ENCODE measurements at regions not wholly inside any gene's neighbourhood (a gene's known extent, or its start where the extent isn't known, plus 50 kb on each side); places are given as distances from the start of the nearest gene placed in this dataset.

DNA sequence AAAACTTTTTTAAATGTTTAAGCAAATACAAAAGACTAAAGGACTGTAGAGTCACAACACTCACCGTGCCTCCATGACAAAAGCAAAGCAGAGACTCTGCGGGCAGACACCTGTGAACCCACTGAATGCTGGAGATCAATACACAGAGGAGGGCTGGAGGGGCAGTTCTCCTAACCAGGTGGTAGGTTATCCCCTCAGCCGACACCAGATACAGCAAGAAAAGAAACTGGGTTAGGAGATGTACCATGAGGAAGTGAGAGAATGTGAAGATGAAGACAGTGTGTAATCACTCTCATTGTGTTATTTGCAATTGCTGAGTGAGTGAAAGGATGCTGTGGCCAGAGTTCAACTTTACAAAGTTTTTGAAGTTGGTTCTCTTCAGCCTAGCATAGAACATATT is 480.3 kb downstream of the BCL11B start:
- peaks cover 0 to 3% of the 10 kb centered on the region in 2 donors for H3K27me3 ChIP-seq (ENCODE audit: control insufficient read depth in 2 of 2, insufficient read depth in 2 of 2, low read length in 2 of 2)
- no peak overlapping the region for H3K9ac ChIP-seq (ENCODE audit: low read depth in 1 of 2, low read length in 2 of 2)
- H3K27ac ChIP-seq (ENCODE audit: low read depth in 2 of 2, low read length in 2 of 2) = no peak overlapping the region
- no peaks in the 10 kb centered on the region for H3K9me3 ChIP-seq (ENCODE audit: control insufficient read depth in 2 of 2, low read length in 2 of 2)
- no peaks in the 10 kb centered on the region for H3K4me1 ChIP-seq (ENCODE audit: control insufficient read depth in 2 of 2, insufficient read depth in 2 of 2, low read length in 2 of 2)
- no peaks in the 10 kb centered on the region for H3K36me3 ChIP-seq (ENCODE audit: control insufficient read depth in 2 of 2, insufficient read depth in 2 of 2, low read length in 2 of 2)
- no peak overlapping the region for H3K4me3 ChIP-seq (ENCODE audit: low read length in 2 of 2)

DNA sequence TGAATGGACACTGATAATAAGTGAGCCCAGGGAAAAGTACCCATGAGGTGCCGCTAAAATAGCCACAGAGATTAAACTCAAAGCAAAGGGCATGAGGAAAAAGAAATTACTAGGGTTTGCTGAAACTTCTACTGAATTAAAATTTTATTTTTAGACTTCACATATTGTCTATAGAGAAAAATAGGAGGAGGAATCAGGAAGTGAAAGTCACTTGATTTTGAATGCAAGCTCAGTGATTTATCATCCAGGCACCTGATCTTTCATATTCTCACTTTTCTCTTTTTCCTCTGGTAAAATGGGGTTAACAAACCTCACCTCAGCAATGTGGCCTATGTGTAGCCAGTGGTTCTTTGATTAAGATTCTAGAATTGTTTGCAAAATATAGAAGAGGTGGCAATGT is 479.8 kb downstream of the BCL11B start:
- H3K36me3 ChIP-seq (ENCODE audit: control insufficient read depth in 2 of 2, insufficient read depth in 2 of 2, low read length in 2 of 2) = no peaks in the 10 kb centered on the region
- H3K9ac ChIP-seq (ENCODE audit: low read depth in 1 of 2, low read length in 2 of 2) = no peak overlapping the region
- H3K4me3 ChIP-seq (ENCODE audit: low read length in 2 of 2) = no peak overlapping the region
- no peak overlapping the region for H3K27ac ChIP-seq (ENCODE audit: low read depth in 2 of 2, low read length in 2 of 2)
- H3K27me3 ChIP-seq (ENCODE audit: control insufficient read depth in 2 of 2, insufficient read depth in 2 of 2, low read length in 2 of 2) = peaks cover 0 to 3% of the 10 kb centered on the region in 2 donors
- no peaks in the 10 kb centered on the region for H3K9me3 ChIP-seq (ENCODE audit: control insufficient read depth in 2 of 2, low read length in 2 of 2)
- H3K4me1 ChIP-seq (ENCODE audit: control insufficient read depth in 2 of 2, insufficient read depth in 2 of 2, low read length in 2 of 2) = no peaks in the 10 kb centered on the region

DNA sequence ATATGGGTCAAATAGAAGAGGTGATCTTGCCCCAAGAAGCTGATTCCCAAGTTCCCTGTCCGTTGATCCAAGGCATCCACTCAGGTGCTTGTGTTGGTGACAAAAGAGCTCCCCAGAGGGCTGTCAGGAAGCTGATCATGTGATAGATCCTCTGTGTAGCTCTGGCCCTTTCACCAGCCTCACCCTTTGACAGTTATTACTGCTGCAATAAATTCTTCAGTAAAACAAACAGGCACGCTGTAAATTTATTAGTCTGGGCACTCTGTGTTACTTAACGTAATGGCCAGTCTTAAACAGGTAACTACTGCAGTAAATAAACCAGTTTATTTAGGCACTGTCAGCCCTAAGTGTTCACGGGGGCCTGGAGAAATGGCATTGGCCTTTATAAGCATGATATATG is 473.9 kb downstream of the BCL11B start:
- Histone ChIP-seq H3K27ac (ENCODE audit: low read depth in 2 of 2, low read length in 2 of 2) (no peak overlapping the region), H3K9me3 (ENCODE audit: control insufficient read depth in 2 of 2, low read length in 2 of 2) (no peaks in the 10 kb centered on the region), H3K27me3 (ENCODE audit: control insufficient read depth in 2 of 2, insufficient read depth in 2 of 2, low read length in 2 of 2) (no peaks in the 10 kb centered on the region), H3K36me3 (ENCODE audit: control insufficient read depth in 2 of 2, insufficient read depth in 2 of 2, low read length in 2 of 2) (no peaks in the 10 kb centered on the region), H3K4me3 (ENCODE audit: low read length in 2 of 2) (no peak overlapping the region), H3K9ac (ENCODE audit: low read depth in 1 of 2, low read length in 2 of 2) (no peak overlapping the region), H3K4me1 (ENCODE audit: control insufficient read depth in 2 of 2, insufficient read depth in 2 of 2, low read length in 2 of 2) (no peaks in the 10 kb centered on the region)

DNA sequence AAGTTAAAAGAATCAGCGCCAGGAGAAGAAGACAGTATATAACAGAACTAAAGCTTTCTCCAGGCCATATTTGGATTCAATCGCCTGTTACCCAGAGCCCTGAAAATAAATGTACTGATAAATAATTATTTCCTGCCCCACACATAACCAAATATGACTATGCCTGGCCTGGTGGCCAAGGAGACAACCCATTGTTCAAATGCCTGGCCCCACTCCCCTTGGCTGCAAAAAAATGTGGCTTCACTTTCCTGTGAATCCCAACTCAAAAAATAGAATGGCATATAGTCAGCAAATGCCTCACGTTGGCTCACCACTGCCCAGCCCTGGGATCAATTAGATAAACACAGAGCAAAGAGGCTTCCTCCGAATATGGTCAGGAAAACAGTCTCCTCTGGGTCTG is 472.1 kb downstream of the BCL11B start:
- Histone ChIP-seq H3K27me3 (ENCODE audit: control insufficient read depth in 2 of 2, insufficient read depth in 2 of 2, low read length in 2 of 2) (no peaks in the 10 kb centered on the region), H3K4me3 (ENCODE audit: low read length in 2 of 2) (no peak overlapping the region), H3K9me3 (ENCODE audit: control insufficient read depth in 2 of 2, low read length in 2 of 2) (no peaks in the 10 kb centered on the region), H3K4me1 (ENCODE audit: control insufficient read depth in 2 of 2, insufficient read depth in 2 of 2, low read length in 2 of 2) (no peaks in the 10 kb centered on the region), H3K27ac (ENCODE audit: low read depth in 2 of 2, low read length in 2 of 2) (no peak overlapping the region), H3K9ac (ENCODE audit: low read depth in 1 of 2, low read length in 2 of 2) (no peak overlapping the region), H3K36me3 (ENCODE audit: control insufficient read depth in 2 of 2, insufficient read depth in 2 of 2, low read length in 2 of 2) (no peaks in the 10 kb centered on the region)

DNA sequence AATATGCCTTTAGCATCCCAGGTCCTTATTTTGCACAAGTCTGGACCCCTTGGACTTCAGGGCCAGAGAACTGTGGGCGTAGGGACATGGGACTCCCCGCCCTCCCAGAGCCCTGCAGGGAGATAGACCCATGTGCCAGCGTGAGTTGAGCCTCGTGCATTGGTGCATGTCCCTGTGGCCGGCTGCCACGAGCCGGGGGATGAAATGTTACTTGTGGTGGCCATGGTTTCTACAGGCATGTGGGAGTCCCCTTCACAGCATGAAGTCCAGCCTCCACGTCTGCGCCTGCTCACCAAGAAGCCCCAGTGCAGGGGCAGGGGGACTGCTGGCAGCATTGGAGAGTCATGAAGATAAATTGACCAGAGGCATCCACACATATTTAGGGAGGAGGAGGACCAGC is 470.0 kb downstream of the BCL11B start:
- Histone ChIP-seq H3K27ac (ENCODE audit: low read depth in 2 of 2, low read length in 2 of 2) (no peak overlapping the region), H3K4me1 (ENCODE audit: control insufficient read depth in 2 of 2, insufficient read depth in 2 of 2, low read length in 2 of 2) (no peaks in the 10 kb centered on the region)

DNA sequence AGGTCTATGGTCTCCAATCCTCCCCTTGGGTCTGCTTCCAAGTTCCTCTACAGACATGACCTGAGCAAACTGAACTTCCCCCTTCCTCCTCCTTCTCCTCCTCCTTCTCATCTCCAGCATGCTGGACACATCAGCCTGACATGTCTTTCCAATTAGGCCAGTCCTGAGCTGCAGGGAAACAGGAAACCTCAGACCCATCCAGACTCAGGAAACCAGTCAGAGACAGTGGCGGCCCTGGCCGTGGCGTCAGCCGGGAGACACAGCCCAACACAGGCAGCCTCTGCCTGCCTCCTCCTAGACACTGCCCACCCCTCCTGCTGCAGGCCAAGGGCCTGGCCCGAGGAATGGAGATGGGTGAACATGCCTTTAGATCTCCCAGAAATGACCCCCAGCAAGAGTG is 468.8 kb downstream of the BCL11B start:
- Histone ChIP-seq H3K27me3 (ENCODE audit: control insufficient read depth in 2 of 2, insufficient read depth in 2 of 2, low read length in 2 of 2) (no peaks in the 10 kb centered on the region), H3K9me3 (ENCODE audit: control insufficient read depth in 2 of 2, low read length in 2 of 2) (no peaks in the 10 kb centered on the region), H3K4me1 (ENCODE audit: control insufficient read depth in 2 of 2, insufficient read depth in 2 of 2, low read length in 2 of 2) (no peaks in the 10 kb centered on the region), H3K36me3 (ENCODE audit: control insufficient read depth in 2 of 2, insufficient read depth in 2 of 2, low read length in 2 of 2) (no peaks in the 10 kb centered on the region), H3K27ac (ENCODE audit: low read depth in 2 of 2, low read length in 2 of 2) (no peak overlapping the region), H3K4me3 (ENCODE audit: low read length in 2 of 2) (no peak overlapping the region), H3K9ac (ENCODE audit: low read depth in 1 of 2, low read length in 2 of 2) (no peak overlapping the region)

More for the DNA sequence above, 470.0 kb downstream of the BCL11B start:
- no peak overlapping the region for H3K4me3 ChIP-seq (ENCODE audit: low read length in 2 of 2)
- H3K27me3 ChIP-seq (ENCODE audit: control insufficient read depth in 2 of 2, insufficient read depth in 2 of 2, low read length in 2 of 2) = no peaks in the 10 kb centered on the region
- no peaks in the 10 kb centered on the region for H3K9me3 ChIP-seq (ENCODE audit: control insufficient read depth in 2 of 2, low read length in 2 of 2)
- H3K9ac ChIP-seq (ENCODE audit: low read depth in 1 of 2, low read length in 2 of 2) = no peak overlapping the region
- H3K36me3 ChIP-seq (ENCODE audit: control insufficient read depth in 2 of 2, insufficient read depth in 2 of 2, low read length in 2 of 2) = no peaks in the 10 kb centered on the region

DNA sequence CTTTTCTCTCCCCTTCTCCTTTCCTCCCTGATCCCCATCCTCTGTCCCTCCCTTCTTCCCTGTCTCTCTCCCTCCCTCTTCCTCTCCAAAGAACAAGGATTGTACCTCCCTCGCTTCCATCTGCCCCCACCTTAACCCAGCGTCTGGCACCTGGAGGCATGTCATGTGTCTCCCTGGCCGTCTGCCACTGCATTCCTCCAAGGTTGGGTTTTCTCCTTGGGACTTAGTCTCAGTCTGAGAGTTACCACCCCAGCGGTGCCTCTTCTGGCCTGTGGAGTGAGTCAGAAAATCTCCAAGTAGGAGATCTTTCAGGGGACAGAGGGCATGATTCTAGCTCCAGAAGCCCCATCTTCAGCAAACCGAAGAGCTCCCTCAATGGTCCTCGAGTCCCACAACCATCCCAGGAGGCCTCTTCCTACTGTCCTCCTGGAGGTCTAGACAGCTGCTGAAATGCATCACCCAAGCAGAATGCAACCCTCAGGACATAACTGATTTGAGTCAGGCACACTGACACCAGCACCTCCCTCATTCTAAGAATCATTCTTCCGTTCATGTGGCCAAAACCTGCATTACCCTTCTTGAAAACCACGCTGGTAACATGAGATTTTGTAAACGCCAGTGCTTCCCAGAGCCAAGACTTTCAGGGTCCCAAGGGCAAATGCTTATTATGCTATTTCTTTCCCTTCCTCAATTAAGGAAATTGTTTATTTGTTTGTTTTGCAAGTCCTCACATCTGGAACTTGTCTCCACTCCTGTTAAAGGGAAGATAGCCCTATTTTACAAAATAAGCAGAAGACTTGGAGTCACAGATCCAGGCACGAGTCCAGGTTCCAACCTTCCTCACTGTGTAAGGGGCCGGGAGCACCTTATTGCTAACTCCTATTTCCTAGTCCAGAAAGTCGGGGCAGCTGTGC is 463.2 kb downstream of the BCL11B start:
- Histone ChIP-seq H3K4me1 (ENCODE audit: control insufficient read depth in 2 of 2, insufficient read depth in 2 of 2, low read length in 2 of 2) (no peaks in the 10 kb centered on the region), H3K36me3 (ENCODE audit: control insufficient read depth in 2 of 2, insufficient read depth in 2 of 2, low read length in 2 of 2) (no peaks in the 10 kb centered on the region), H3K27me3 (ENCODE audit: control insufficient read depth in 2 of 2, insufficient read depth in 2 of 2, low read length in 2 of 2) (peaks cover 0 to 4% of the 10 kb centered on the region in 2 donors), H3K27ac (ENCODE audit: low read depth in 2 of 2, low read length in 2 of 2) (no peak overlapping the region), H3K9ac (ENCODE audit: low read depth in 1 of 2, low read length in 2 of 2) (no peak overlapping the region), H3K4me3 (ENCODE audit: low read length in 2 of 2) (no peak overlapping the region), H3K9me3 (ENCODE audit: control insufficient read depth in 2 of 2, low read length in 2 of 2) (no peaks in the 10 kb centered on the region)

DNA sequence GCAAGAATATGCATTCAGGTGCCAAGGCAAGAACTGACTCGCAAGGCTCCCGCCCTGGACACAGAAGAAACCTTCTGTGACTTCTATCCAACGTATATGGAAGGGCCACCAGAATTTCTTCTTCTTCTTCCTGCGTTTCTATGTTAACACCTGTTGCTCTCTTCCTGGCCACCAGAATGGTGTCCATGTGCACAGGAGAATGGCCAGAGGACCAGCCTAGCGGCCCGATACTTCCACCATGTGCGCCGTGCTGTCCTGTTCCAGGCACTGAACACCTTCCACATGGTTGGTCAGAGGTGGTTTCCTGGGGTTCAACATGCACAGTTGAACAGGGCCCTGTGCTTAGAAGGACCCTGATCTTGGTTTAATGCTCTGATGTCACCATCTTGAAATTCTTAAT is 455.8 kb downstream of the BCL11B start:
- Histone ChIP-seq H3K4me3 (ENCODE audit: low read length in 2 of 2) (no peak overlapping the region), H3K36me3 (ENCODE audit: control insufficient read depth in 2 of 2, insufficient read depth in 2 of 2, low read length in 2 of 2) (no peaks in the 10 kb centered on the region), H3K27me3 (ENCODE audit: control insufficient read depth in 2 of 2, insufficient read depth in 2 of 2, low read length in 2 of 2) (peaks cover 0 to 7% of the 10 kb centered on the region in 2 donors), H3K9ac (ENCODE audit: low read depth in 1 of 2, low read length in 2 of 2) (no peak overlapping the region), H3K27ac (ENCODE audit: low read depth in 2 of 2, low read length in 2 of 2) (no peak overlapping the region), H3K9me3 (ENCODE audit: control insufficient read depth in 2 of 2, low read length in 2 of 2) (no peaks in the 10 kb centered on the region), H3K4me1 (ENCODE audit: control insufficient read depth in 2 of 2, insufficient read depth in 2 of 2, low read length in 2 of 2) (no peaks in the 10 kb centered on the region)

DNA sequence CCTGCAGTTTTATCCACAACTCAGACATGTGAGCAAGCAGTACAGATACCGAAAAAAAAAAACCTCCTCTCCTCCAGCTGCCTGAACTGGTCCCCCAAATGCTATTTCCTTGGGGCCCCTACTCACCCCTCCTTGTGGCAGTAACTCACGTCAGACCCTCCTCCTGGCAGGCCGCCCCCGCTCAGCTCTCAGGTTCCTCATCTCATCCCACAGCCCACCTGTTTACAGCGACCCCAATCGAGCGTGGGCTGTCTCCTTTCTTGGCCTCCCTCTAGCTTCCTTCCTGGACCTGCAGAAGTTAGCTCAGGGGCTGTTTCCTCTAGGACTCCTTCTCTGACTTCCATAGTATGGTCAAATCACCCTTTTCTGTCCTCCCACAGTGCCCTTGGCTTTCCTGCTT is 455.3 kb downstream of the BCL11B start:
- no peak overlapping the region for H3K27ac ChIP-seq (ENCODE audit: low read depth in 2 of 2, low read length in 2 of 2)
- H3K4me3 ChIP-seq (ENCODE audit: low read length in 2 of 2) = no peak overlapping the region
- no peak overlapping the region for H3K9ac ChIP-seq (ENCODE audit: low read depth in 1 of 2, low read length in 2 of 2)
- H3K4me1 ChIP-seq (ENCODE audit: control insufficient read depth in 2 of 2, insufficient read depth in 2 of 2, low read length in 2 of 2) = no peaks in the 10 kb centered on the region
- no peaks in the 10 kb centered on the region for H3K9me3 ChIP-seq (ENCODE audit: control insufficient read depth in 2 of 2, low read length in 2 of 2)
- H3K36me3 ChIP-seq (ENCODE audit: control insufficient read depth in 2 of 2, insufficient read depth in 2 of 2, low read length in 2 of 2) = no peaks in the 10 kb centered on the region
- H3K27me3 ChIP-seq (ENCODE audit: control insufficient read depth in 2 of 2, insufficient read depth in 2 of 2, low read length in 2 of 2) = peaks cover 0 to 7% of the 10 kb centered on the region in 2 donors

DNA sequence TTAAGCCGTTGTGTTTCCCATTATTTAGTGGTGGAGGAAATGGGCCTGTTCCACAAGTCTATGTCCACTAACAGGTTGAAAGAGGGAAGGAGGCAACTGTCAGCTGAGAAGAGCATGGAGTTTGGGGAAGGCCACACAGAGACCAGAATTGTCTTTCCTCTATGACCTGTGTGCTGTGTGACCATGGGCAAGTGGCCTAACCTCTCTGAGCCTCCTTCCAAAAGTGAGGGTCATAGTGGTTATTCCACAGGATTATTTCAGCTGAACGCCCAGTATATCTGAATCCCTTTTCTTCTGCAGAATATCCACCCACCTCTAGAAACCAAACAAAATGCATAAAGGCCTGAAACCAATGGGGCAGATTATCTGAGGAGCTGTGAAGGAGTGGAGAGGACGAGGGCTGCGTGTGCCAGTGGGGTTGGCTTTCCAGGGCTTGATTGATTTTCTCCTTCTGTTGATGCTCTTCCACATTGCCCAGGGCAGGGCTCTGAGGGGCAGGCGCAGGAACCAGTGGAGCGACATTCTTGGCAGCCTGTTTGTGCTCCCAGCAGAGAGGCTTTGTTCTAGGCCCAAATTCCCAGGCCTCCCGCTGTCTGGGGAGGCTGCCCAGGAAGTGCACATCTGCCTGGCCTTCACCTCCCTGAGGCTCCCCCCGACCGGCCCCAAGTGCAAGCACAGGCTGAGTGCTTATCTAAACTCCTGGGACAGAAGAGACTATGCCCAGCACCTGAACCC is 452.7 kb downstream of the BCL11B start:
- Histone ChIP-seq H3K9ac (ENCODE audit: low read depth in 1 of 2, low read length in 2 of 2) (no peak overlapping the region), H3K4me3 (ENCODE audit: low read length in 2 of 2) (no peak overlapping the region), H3K9me3 (ENCODE audit: control insufficient read depth in 2 of 2, low read length in 2 of 2) (no peaks in the 10 kb centered on the region), H3K27ac (ENCODE audit: low read depth in 2 of 2, low read length in 2 of 2) (no peak overlapping the region), H3K4me1 (ENCODE audit: control insufficient read depth in 2 of 2, insufficient read depth in 2 of 2, low read length in 2 of 2) (no peaks in the 10 kb centered on the region), H3K27me3 (ENCODE audit: control insufficient read depth in 2 of 2, insufficient read depth in 2 of 2, low read length in 2 of 2) (peaks cover 0 to 2% of the 10 kb centered on the region in 2 donors), H3K36me3 (ENCODE audit: control insufficient read depth in 2 of 2, insufficient read depth in 2 of 2, low read length in 2 of 2) (no peaks in the 10 kb centered on the region)

Measured in mucosa of rectum (tissue), 2 donors.